ENCODE measurements at regions not wholly inside any gene's neighbourhood (a gene's known extent, or its start where the extent isn't known, plus 50 kb on each side); places are given as distances from the start of the nearest gene placed in this dataset.

GRCh38 chr5:93070938-93071337 is 510.1 kb downstream of the NR2F1-AS1 start:
- TF ChIP-seq EZH2phosphoT487 (IDR thresholded peaks at IDR 0.05; ENCODE audit: low read depth) = no peak
- TF ChIP-seq, protein P1, sequence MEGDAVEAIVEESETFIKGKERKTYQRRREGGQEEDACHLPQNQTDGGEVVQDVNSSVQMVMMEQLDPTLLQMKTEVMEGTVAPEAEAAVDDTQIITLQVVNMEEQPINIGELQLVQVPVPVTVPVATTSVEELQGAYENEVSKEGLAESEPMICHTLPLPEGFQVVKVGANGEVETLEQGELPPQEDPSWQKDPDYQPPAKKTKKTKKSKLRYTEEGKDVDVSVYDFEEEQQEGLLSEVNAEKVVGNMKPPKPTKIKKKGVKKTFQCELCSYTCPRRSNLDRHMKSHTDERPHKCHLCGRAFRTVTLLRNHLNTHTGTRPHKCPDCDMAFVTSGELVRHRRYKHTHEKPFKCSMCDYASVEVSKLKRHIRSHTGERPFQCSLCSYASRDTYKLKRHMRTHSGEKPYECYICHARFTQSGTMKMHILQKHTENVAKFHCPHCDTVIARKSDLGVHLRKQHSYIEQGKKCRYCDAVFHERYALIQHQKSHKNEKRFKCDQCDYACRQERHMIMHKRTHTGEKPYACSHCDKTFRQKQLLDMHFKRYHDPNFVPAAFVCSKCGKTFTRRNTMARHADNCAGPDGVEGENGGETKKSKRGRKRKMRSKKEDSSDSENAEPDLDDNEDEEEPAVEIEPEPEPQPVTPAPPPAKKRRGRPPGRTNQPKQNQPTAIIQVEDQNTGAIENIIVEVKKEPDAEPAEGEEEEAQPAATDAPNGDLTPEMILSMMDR (IDR thresholded peaks at IDR 0.05; ENCODE audit: low read depth, low read length) = no peak

All from OCI-LY3 (cell line).